ENCODE measurements at regions not wholly inside any gene's neighbourhood (a gene's known extent, or its start where the extent isn't known, plus 50 kb on each side); places are given as distances from the start of the nearest gene placed in this dataset.

DNA sequence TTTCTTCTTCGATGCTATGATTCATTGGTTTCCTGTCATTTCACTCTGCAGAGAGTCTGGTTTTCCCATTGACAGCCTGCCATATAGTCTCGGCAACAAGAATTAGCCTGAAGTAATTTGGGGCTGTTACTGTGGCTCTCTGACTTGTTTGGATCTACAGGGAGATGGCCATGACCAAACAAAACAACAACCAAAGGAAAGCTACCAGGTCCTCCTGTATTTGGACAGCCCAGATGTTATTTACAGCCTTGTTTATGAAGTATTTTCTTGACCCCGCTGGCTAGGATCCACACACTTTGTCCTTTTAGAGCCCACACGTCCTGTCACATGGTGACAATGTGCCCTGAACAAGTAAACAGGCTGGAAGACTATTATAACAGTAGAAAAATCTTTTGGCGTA, 111.4 kb upstream of the PREP start:
- DNase-seq, result no peak

DNA sequence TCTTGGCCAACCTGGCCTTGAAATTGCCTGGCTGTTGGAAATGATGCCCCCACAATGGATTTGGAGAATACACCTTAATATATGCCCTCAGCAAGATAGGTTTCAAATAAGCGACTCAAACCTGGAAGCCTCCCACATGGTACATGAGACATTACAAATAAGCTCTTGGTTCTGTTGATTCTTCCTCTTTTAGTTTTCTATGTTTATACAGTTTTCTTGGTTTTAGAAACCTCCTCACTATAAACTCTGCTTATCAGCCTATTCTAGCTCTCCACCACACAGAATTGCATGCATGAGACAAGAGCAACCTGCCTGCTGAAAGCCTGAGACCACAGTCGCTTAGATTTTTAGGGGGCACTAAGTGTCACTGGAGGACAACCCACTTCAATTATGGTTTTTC, 108.8 kb upstream of the PREP start:
- no peak for DNase-seq

DNA sequence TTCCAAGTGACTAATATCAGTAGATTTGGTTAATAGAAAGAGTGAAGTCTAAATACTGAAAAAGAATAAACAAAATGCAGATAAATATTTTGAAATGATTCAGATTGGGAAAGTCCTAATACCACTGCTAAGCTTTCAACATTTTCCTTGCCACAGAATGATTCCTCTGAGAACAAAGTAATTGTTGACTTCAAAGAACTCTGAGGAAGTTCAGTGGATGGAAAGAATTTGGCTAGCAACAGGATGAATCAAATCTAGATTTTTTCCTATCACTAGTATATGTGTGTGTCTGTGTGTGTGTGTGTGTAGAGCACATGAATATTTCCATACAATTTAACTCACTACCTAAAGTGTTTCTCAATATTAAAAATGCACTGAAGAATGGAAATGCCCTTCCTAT, 107.9 kb upstream of the PREP start:
- DNase-seq, result no peak

GRCh38 chr6:105509506-105510331, 106.8 kb upstream of the PREP start:
- DNase-seq, result no peak

DNA sequence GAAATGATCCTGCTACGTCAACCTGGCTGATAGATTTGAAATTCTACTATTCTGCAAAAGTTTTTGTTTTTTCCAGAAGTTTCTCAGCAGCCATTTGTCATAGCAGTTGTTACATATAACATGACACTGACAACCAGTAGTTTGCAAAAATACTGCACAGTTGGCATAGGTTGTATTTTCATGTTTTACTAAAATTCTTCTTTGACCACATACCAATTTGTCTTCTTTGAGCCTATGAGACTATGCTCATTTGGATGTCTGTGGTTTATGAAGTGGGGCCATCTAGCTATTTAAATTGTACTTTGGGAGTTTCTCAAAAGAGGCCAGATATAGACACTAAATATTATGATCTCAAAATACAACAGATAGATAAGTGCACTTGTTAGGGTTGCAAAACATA, 104.9 kb upstream of the PREP start:
- DNase-seq, result no peak

GRCh38 chr6:105504706-105505105, 101.8 kb upstream of the PREP start:
- DNase-seq, result no peak

- DNase-seq, result no peak
Measured at GRCh38 chr6:105503641-105504040, 100.8 kb upstream of the PREP start.

DNA sequence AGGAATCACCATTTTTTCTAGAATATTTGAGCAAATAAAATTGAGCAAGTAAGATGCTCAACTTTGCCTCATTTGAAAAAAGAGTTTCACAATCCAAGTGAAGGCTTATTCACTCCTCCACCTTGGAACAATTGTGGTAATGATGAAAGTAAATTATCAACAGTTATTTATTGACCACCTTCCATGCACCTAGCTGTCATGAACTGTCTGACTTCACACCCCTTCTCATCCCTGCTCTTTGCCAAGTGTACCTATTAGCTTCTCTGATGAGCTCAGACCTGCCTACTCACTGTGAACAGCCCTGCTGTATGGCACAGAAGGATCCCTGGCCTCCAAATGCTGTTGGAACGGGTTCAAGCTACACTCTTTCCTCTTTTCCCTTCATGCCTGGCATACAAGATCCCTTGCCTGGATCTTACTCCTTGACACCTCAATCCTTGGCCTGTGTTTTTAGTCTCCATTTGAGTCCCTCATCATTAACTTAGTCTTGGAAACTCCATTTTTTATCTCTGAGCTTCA, 99.0 kb upstream of the PREP start:
- no peak for DNase-seq

- no peak for DNase-seq
Measured at GRCh38 chr6:105501246-105501645, 98.4 kb upstream of the PREP start.

DNA sequence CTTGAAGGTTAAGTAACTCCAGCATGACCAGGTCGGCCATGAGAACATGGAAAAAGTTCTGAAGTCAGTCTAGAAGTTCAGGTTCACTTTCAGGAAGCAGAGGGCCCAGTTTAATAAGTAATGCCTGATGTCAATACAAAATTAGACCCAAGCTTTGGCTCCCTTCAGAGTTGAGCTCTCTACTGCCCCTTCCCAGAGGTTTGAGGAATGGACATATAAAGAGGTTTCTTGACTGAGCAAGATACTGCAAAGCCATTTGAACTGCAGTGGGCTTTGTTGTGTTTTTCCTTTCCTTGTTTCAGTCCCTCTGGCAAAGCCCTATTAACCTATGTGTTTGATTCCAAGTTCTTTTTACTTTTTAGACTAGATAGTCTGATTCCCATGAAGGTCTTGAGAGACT, 97.8 kb upstream of the PREP start:
- no peak for DNase-seq

- no peak for DNase-seq
Measured at GRCh38 chr6:105499931-105500330, 97.0 kb upstream of the PREP start.

DNA sequence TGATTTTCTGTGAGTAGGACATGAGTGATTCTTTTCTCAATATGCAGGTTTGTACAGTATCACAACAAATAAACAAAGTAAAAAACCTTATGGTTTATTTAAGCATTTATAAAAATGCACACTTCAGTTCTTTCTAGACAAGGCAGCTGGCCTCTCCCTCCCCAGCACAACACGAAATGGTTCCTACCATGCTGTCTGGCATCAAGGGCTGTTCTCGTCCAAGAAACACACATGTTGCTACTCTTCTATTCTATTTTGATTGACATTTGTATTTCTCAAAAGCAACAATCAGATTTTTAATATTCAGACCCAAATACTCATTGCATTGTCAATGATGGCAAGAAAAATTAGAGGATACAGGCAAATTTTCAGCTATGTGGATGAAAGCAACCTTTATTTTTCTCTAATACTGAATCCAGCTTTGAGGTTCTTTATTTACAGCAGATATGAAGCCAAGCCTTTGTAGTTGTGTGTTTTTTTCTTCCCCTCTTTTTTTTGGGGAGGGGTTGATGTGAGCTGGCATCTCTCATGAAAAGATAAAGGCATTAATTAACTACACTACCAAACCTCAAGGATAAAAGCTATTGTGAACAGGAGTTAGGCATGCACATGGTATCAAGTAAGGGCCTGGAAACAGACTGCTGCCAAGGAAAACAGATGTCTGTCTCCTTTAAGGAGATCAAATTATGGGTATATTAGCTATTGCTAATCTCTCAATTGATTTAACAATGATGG, 96.4 kb upstream of the PREP start:
- DNase-seq, result no peak

GRCh38 chr6:105497549-105497948, 94.7 kb upstream of the PREP start:
- no peak for DNase-seq

- DNase-seq, result no peak
Measured at GRCh38 chr6:105495515-105495914, 92.6 kb upstream of the PREP start.

GRCh38 chr6:105494688-105495087, 91.8 kb upstream of the PREP start:
- DNase-seq, result no peak

- DNase-seq, result no peak
Measured at GRCh38 chr6:105493736-105494135, 90.9 kb upstream of the PREP start.

- no peak for DNase-seq
Measured at GRCh38 chr6:105492706-105493673, 90.1 kb upstream of the PREP start.

DNA sequence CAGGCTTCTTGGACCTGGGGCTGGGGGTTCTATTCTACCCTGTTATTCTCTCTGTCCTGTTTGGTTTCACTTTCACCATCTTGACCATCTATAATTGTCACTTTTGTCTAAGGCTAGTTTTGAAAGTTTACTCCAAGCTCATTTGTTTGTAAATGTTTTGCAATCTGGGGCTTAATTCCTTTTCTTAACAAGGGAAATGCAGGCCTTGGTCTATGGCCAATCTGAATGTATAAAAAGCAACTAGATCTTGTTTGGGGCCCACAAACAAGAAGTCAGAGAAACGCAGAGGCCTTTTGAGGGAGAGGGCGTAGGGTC, 86.3 kb upstream of the PREP start:
- peak in 1 of 2 donors; percentile 31 for DNase-seq

GRCh38 chr6:105488516-105489215, 85.8 kb upstream of the PREP start:
- DNase-seq, result peak; percentile 30 to 41

- DNase-seq, result no peak
Measured at GRCh38 chr6:105487040-105487790, 84.3 kb upstream of the PREP start.

- no peak for DNase-seq
Measured at GRCh38 chr6:105485456-105485855, 82.6 kb upstream of the PREP start.
